GM19395 (cell line): ENCODE measurements at regions not wholly inside any gene's neighbourhood (a gene's known extent, or its start where the extent isn't known, plus 50 kb on each side); places are given as distances from the start of the nearest gene placed in this dataset.
A peak's percentile ranks its signal among the peaks of the same experiment; 100 is the strongest.
"Not testable (repeated sequence)": the region's sequence is repeated elsewhere in the genome, so short reads cannot be mapped to it uniquely, and the experiment has no call there.

Experiments used
- ATAC-seq: cut with Tn5 transposase; IDR thresholded peaks from one replicate; pipeline ENCODE4 v1.9.1; 2021; ENCODE audit warnings: mild to moderate bottlenecking, moderate library complexity; ENCODE audit not compliant: unreplicated experiment

GRCh38 chr21:25175938-25176337 lies 431.3 kb downstream of the MRPL39 start:
- ATAC-seq: peak; percentile 48

- no peak for ATAC-seq
Observed at GRCh38 chr21:25171438-25171837, 435.8 kb downstream of the MRPL39 start.

GRCh38 chr21:25170681-25171080 lies 436.6 kb downstream of the MRPL39 start:
- ATAC-seq: no peak

- no peak for ATAC-seq
Observed at GRCh38 chr21:25169370-25169769, 437.9 kb downstream of the MRPL39 start.

GRCh38 chr21:25166904-25167303 lies 440.4 kb downstream of the MRPL39 start:
- not testable (repeated sequence) for ATAC-seq

- ATAC-seq: no peak
Observed at GRCh38 chr21:25161571-25161970, 445.7 kb downstream of the MRPL39 start.

- ATAC-seq: not testable (repeated sequence)
Observed at GRCh38 chr21:25155020-25155419, 452.3 kb downstream of the MRPL39 start.

- no peak for ATAC-seq
Observed at GRCh38 chr21:25149022-25149421, 458.3 kb downstream of the MRPL39 start.

GRCh38 chr21:25139414-25139813 lies 467.9 kb downstream of the MRPL39 start:
- no peak for ATAC-seq

- no peak for ATAC-seq
Observed at GRCh38 chr21:25133939-25134338, 473.3 kb downstream of the MRPL39 start.

- ATAC-seq: no peak
Observed at GRCh38 chr21:25127811-25128210, 479.5 kb downstream of the MRPL39 start.

- no peak for ATAC-seq
Observed at GRCh38 chr21:25127007-25127406, 480.3 kb downstream of the MRPL39 start.

GRCh38 chr21:25126564-25126963 lies 480.7 kb downstream of the MRPL39 start:
- no peak for ATAC-seq

GRCh38 chr21:25118648-25119047 lies 488.6 kb downstream of the MRPL39 start:
- no peak for ATAC-seq

- peak; percentile 79 for ATAC-seq
Observed at GRCh38 chr21:25115021-25115420, 492.3 kb downstream of the MRPL39 start.

GRCh38 chr21:25107708-25108107 lies 499.6 kb downstream of the MRPL39 start:
- ATAC-seq: no peak

- ATAC-seq: no peak
Observed at GRCh38 chr21:25103500-25104207, 503.6 kb downstream of the MRPL39 start.

- no peak for ATAC-seq
Observed at GRCh38 chr21:25097648-25098047, 509.6 kb downstream of the MRPL39 start.

GRCh38 chr21:25094695-25095094 lies 512.6 kb downstream of the MRPL39 start:
- no peak for ATAC-seq

GRCh38 chr21:25092441-25093011 lies 514.8 kb downstream of the MRPL39 start:
- no peak for ATAC-seq

- ATAC-seq: no peak
Observed at GRCh38 chr21:25081096-25081495, 526.2 kb downstream of the MRPL39 start.

GRCh38 chr21:25080661-25081060 lies 526.6 kb downstream of the MRPL39 start:
- no peak for ATAC-seq

- ATAC-seq: no peak
Observed at GRCh38 chr21:25080141-25080540, 527.1 kb downstream of the MRPL39 start.
